22Rv1 (cell line): ENCODE measurements at regions not wholly inside any gene's neighbourhood (a gene's known extent, or its start where the extent isn't known, plus 50 kb on each side); places are given as distances from the start of the nearest gene placed in this dataset.

Experiments
- ZFX ChIP-seq: fragments of 450-650 bp; IDR thresholded peaks from 2 replicates; pipeline ENCODE4 v1.6.1; 2017; ENCODE audit warnings: antibody characterized with exemption, borderline replicate concordance
- TF ChIP-seq, protein P1 (sequence below): fragments of 450-650 bp; IDR thresholded peaks from 2 replicates; pipeline ENCODE4 v1.5.1; 2017; ENCODE audit warnings: mild to moderate bottlenecking

DNA sequence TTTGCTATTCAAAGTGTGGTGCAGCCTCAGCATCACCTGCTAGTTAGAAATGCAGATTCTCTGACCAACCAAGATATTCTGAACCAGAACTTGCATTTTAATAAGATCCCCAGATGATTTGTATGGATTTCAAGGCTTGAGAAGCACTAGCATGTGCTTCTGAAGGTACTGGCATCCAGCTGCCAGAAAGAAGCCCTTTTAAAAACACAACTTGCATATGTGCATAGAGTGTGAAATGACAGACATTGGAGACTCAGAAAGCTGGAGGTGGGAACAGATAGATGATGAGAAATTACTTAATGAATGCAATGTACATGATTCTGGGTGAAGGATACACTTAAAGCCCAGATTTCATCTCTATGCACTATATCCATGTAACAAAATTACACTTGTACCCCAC lies 409.3 kb upstream of the SPTLC3 start:
- TF ChIP-seq, protein P1, sequence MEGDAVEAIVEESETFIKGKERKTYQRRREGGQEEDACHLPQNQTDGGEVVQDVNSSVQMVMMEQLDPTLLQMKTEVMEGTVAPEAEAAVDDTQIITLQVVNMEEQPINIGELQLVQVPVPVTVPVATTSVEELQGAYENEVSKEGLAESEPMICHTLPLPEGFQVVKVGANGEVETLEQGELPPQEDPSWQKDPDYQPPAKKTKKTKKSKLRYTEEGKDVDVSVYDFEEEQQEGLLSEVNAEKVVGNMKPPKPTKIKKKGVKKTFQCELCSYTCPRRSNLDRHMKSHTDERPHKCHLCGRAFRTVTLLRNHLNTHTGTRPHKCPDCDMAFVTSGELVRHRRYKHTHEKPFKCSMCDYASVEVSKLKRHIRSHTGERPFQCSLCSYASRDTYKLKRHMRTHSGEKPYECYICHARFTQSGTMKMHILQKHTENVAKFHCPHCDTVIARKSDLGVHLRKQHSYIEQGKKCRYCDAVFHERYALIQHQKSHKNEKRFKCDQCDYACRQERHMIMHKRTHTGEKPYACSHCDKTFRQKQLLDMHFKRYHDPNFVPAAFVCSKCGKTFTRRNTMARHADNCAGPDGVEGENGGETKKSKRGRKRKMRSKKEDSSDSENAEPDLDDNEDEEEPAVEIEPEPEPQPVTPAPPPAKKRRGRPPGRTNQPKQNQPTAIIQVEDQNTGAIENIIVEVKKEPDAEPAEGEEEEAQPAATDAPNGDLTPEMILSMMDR = no peak
- no peak for TF ChIP-seq ZFX
